Dedifferentiated amniotic fluid mesenchymal stem cell (primary cell): ENCODE measurements at regions not wholly inside any gene's neighbourhood (a gene's known extent, or its start where the extent isn't known, plus 50 kb on each side); places are given as distances from the start of the nearest gene placed in this dataset.
"Not testable (repeated sequence)": the region's sequence is repeated elsewhere in the genome, so short reads cannot be mapped to it uniquely, and the experiment has no call there.

Source experiments
- DNase-seq: peaks from one replicate; pipeline ENCODE4 v3.0.0-alpha.2; 2016; ENCODE audit errors: extremely low spot score

GRCh38 chr14:28323366-28323765 lies 443.2 kb upstream of the FOXG1 start:
- no peak for DNase-seq

- no peak for DNase-seq
These were observed 442.4 kb upstream of the FOXG1 start for GRCh38 chr14:28323951-28324741.

- no peak for DNase-seq
These were observed 425.8 kb upstream of the FOXG1 start for GRCh38 chr14:28340816-28341215.

- no peak for DNase-seq
These were observed 422.2 kb upstream of the FOXG1 start for GRCh38 chr14:28344381-28344780.

DNA sequence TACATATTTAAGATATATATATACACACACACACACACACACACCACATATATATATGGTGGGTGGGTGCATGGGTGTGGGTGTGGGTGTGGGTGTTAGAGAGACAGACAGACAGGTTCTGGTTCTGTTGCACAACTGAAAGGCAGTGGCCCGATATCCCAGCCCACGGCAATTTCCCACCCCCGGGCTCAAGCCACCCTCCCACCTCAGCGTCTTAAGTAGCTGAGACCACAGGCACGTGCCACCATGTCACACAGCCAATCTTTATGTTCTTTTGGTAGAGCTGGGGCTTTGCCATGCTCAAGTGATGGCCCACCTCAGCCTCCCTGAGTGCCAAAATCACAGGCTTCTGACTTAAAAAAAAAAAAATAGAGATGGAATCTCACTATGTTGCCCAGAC lies 417.8 kb upstream of the FOXG1 start:
- DNase-seq: no peak

- DNase-seq: no peak
These were observed 409.8 kb upstream of the FOXG1 start for GRCh38 chr14:28356819-28357218.

GRCh38 chr14:28361486-28361885 lies 405.1 kb upstream of the FOXG1 start:
- DNase-seq: no peak

DNA sequence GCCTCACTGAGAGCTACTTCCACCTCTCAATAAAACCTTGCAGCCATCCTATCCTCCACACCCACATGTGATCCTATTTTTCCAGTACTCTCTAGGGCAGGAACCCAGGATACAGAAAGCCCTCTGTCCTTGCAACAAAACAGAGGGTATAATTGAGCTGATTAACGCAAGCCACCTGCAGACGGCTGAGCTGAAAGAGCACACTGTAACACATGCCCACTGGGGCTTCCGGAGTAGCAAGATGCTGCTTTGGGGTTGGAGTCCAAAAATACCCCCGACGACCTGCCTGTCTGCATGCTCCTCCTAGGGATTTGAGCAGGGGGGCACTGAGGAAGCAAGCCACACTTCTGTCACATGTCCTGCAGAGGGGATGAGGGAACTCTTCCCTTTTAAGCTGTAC lies 401.1 kb upstream of the FOXG1 start:
- no peak for DNase-seq

DNA sequence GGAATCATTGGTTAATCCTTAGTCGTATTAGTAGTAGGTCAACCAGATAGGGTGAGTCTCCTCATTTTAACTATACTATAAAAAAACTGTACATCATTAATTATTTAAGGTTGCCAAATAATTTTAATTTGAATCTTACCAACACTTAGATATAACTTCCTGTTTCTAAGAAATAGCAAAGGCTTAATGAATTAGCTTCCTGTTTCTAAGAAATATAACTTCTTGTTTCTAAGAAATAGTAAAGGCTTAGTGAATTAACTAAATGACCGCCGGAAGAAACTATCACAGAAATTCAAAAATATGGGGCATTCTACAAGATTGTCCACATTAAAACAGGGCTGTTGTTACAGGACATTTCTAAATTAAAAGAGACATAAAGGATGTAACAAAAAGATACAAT lies 392.9 kb upstream of the FOXG1 start:
- DNase-seq: no peak

DNA sequence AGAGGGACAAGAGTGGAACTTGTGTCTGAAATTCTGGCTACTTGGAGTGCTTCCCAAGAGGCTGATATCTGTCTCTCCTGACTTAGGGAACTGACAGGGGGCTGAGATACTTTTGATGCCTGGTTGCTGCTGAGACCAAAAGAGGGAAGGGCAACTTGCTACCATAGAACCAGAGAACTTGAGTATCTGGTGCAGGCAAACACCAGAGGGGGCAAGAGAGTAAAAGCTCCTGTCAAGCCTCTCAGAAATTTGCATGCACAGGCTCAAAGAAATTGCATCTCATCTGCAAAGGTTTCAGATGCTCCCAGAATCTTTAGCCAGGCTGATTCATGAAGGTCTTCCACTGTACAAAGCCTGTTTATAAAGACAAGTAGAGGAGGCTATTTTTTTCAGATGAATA lies 391.3 kb upstream of the FOXG1 start:
- no peak for DNase-seq

DNA sequence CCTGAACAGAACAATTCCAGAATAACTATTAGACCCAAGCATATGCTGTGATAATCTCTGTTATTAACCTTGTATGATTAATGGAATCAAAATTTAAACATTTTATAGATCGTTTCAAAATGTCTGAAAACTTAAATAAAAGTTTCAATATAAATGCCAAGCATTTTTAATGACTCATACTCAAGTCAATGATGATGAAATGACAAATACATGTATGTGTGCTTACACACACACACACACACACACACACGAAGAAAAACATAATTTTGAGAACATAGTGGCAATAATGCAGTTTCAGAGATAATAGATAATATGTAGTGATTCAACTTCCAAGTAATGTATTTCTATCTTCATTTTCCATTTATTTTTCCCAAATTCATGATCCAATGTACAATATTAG lies 384.9 kb upstream of the FOXG1 start:
- DNase-seq: no peak

DNA sequence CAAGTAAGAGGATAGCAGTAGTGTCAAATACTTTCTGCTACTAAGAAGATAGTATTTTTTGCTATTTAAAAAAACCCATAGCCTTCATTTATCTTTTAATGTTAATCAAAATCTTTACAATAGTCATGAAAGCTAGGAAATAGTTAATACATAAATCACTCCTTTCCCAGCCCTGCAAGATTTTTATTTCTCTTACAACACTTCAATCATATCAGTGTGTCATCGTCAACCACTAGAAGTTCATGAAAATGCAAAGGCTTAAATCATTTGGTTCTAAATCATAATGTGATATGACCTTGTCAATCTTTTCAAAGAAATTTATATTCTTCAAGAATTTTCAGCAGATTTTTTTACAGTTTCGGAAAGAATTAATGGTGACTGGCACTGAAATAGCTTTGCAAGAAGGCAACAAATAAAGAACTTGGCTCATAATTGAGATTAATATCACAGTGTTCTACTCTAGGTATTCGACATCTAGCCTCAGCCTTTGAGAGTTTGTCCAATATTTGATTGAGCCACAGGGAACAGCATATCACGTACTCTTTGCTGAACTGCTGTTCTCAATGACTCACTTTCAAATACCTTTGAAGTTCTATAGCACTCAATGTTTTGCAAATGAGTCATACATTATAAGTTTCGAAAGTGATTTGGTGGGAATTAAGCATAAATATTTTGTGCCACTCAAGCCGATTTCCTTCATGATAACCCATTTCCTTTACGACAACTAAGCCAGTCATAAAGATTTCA lies 384.0 kb upstream of the FOXG1 start:
- DNase-seq: peak; percentile 74

- DNase-seq: peak; percentile 45
These were observed 368.1 kb upstream of the FOXG1 start for GRCh38 chr14:28398506-28398905.

DNA sequence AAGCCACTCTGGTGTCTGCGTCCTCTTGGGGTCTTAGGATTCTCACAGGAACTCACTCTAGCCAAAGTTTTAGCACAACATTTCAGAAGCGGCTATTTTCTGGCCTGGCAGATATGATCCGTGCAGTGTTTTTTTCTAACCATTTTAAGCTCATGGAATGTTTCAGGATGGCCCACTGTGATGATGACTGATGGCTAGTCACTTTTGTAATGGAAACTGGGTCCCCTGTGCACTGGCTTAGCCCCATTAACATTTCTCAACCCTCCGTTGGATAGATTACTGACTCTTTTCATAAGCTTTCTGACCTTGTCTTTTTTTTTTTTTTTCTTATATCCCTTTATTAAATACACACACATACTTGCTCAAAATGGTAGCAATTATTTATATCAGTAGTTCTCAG lies 364.9 kb upstream of the FOXG1 start:
- DNase-seq: not testable (repeated sequence)

DNA sequence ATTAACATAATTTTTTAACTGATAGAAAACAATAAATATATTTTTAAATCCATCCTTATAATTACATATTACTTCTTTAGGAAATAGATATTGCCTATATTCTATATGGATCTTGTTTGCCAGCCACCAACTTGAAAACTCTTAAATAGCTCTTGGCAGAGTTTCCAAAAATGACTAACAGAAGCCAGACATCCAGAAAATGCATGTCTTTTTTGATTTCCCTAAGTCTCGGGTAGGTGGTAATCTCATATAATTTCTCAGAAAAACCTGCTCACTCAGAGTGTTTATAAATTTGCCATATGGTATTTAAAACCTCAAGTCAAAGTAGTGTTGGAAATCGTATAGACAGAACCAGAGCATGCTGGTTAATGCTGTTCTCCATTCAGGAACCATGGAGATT lies 360.4 kb upstream of the FOXG1 start:
- peak; percentile 26 for DNase-seq

DNA sequence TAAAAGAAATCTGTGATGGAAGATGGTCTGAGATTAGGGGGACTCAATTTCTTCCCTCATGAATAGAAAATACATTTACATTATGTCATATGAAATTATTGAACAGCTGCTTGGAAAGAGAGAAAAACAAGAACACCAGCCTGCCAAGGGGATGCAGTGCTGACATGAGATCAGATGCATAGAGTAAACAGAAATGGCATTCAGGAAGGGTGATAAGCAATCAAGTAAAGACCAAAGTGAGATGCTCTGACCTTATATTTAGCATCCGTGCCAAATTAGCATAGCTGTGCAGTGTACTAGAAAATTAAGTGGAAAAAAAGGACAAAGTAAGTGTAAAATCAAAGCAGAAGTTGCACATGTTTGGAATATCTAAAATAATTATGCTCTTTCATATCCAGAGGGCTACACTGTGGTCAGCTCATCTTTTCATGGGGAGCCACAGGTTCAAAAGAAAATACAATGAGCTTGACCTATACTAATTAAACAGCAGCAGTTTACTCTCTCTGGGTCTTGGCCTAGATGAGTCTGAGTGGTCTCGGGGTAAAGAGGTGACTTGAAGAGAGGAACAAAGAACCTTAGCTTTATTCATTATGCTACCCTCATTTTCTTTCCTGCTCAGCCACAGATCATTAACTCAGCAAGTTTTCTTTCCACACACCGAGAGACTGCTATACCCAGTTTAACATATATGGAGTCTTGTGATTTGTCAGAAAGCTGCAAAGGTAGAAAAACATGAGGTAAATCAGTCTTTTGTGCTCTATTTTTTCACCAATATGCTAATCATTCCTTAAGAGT lies 359.4 kb upstream of the FOXG1 start:
- DNase-seq: no peak

DNA sequence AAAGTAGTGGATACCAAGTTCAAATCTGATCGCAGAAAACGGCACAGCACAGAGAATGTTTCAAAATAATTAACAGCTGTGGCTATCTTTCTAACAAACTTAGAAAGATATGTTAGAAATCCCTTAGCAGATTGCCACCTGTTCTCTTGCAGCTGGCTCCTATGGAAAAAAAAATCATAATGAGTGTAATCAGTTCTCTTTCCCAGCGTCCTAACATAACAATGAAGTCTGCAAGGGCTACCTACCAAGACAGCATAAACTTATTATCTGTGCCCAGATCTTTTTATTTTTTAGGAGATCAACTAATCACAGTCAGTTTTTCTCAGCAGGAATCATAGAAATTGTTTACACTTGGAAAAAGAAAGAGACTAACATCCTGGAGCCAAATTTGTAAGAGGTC lies 358.6 kb upstream of the FOXG1 start:
- no peak for DNase-seq

DNA sequence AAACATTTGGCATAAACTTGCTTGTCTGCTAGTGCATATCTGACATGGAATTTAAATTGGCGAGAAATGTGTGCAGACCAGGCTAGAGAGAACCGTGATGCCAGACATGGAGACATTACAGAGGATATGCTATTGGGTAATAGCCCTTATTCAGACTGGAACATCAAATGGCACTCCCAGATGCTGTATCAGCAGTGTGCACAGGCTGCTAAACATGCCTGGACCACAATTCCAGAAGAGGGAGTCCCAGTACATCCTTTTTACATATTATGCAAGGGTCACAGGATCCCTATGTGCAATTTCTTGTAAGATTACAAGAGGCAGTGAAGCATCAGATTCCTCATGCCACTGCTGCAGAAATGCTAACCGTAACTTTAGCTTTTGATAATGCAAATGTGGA lies 354.5 kb upstream of the FOXG1 start:
- no peak for DNase-seq

- no peak for DNase-seq
These were observed 339.6 kb upstream of the FOXG1 start for GRCh38 chr14:28426960-28427359.

DNA sequence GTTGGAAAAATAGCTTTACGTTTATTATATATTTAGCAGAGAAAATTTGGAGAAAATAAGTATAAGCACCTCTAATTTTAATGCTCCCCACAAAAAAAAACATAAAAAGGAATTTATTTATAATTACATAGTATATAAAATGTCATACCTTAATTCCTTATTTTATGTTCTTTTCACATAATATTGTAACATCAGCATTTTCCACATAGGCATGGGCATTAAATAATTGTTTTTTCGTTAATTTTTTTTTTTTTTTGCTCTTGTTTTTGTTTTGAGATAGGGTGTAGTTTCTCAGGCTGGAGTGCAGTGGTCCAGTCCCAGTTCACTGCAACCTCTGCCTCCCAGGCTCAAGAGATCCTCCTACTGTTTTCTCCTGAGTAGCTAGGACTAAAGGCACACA lies 329.8 kb upstream of the FOXG1 start:
- no peak for DNase-seq

DNA sequence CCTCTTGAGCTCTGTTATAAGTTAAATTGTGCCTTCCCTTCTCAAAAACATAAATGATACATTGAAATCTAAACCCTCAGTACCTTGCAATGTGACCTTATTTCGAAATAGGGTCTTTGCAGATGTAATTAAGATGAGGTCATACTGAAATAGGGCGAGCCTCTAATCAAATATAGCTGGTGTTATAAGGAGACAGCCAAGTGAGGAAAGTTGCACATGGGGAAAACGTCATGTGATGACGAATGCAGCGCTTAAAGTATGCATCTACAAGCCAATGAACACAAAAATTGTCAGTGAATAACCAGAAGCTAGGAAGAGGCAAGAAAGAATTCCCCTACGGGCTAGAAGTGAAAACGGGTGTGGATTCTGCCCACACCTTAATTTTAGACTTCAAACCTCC lies 305.2 kb upstream of the FOXG1 start:
- no peak for DNase-seq

- no peak for DNase-seq
These were observed 299.0 kb upstream of the FOXG1 start for GRCh38 chr14:28467611-28468010.
